Inflammatory macrophage treated with lipopolysaccharide for 1 hour (primary cell): ENCODE measurements at regions not wholly inside any gene's neighbourhood (a gene's known extent, or its start where the extent isn't known, plus 50 kb on each side); places are given as distances from the start of the nearest gene placed in this dataset.
A peak's percentile ranks its signal among the peaks of the same experiment; 100 is the strongest.
"Not testable (repeated sequence)": the region's sequence is repeated elsewhere in the genome, so short reads cannot be mapped to it uniquely, and the experiment has no call there.

Source experiments
- DNase-seq, 2 donors: peaks; one replicate each; pipeline ENCODE4 v3.0.0-alpha.2; 2020 to 2022

- no peak for DNase-seq
These were observed 164.8 kb upstream of the NDN start for GRCh38 chr15:23851921-23852320.

GRCh38 chr15:23853286-23853685 is 166.2 kb upstream of the NDN start:
- no peak for DNase-seq

- no peak for DNase-seq
These were observed 167.3 kb upstream of the NDN start for GRCh38 chr15:23854203-23854911.

- DNase-seq: no peak
These were observed 168.0 kb upstream of the NDN start for GRCh38 chr15:23854912-23855659.

- no peak for DNase-seq
These were observed 168.8 kb upstream of the NDN start for GRCh38 chr15:23855947-23856346.

GRCh38 chr15:23857028-23857641 is 170.0 kb upstream of the NDN start:
- peak in 1 of 2 donors; percentile 12 for DNase-seq

GRCh38 chr15:23859008-23859407 is 171.9 kb upstream of the NDN start:
- no peak for DNase-seq

- DNase-seq: no peak
These were observed 173.5 kb upstream of the NDN start for GRCh38 chr15:23860290-23861245.

- DNase-seq: no peak
These were observed 179.7 kb upstream of the NDN start for GRCh38 chr15:23866832-23867231.

- DNase-seq: no peak
These were observed 182.3 kb upstream of the NDN start for GRCh38 chr15:23869396-23869795.

- DNase-seq: not testable (repeated sequence)
These were observed 186.5 kb upstream of the NDN start for GRCh38 chr15:23873613-23874012.

- peak in 1 of 2 donors; percentile 3 for DNase-seq
These were observed 190.7 kb upstream of the NDN start for GRCh38 chr15:23877502-23878412.

GRCh38 chr15:23881291-23881690 is 194.2 kb upstream of the NDN start:
- no peak for DNase-seq

GRCh38 chr15:23890218-23890617 is 203.1 kb upstream of the NDN start:
- no peak for DNase-seq

GRCh38 chr15:23897091-23897490 is 210.0 kb upstream of the NDN start:
- DNase-seq: no peak

- no peak for DNase-seq
These were observed 210.4 kb upstream of the NDN start for GRCh38 chr15:23897531-23897930.

GRCh38 chr15:23910030-23910429 is 222.9 kb upstream of the NDN start:
- no peak for DNase-seq

- no peak for DNase-seq
These were observed 225.1 kb upstream of the NDN start for GRCh38 chr15:23912191-23912590.

- DNase-seq: no peak
These were observed 226.0 kb upstream of the NDN start for GRCh38 chr15:23913081-23913480.

- no peak for DNase-seq
These were observed 226.5 kb upstream of the NDN start for GRCh38 chr15:23913635-23914034.

- DNase-seq: no peak
These were observed 237.6 kb upstream of the NDN start for GRCh38 chr15:23924686-23925085.

GRCh38 chr15:23954931-23955330 is 267.8 kb upstream of the NDN start:
- DNase-seq: no peak
